Right lobe of liver (tissue), 6 donors: ENCODE measurements at regions not wholly inside any gene's neighbourhood (a gene's known extent, or its start where the extent isn't known, plus 50 kb on each side); places are given as distances from the start of the nearest gene placed in this dataset.
"Not testable (repeated sequence)": the region's sequence is repeated elsewhere in the genome, so short reads cannot be mapped to it uniquely, and the experiment has no call there.

Experiments used
- ATAC-seq, 4 donors: fragments of 200-7000 bp; cut with Tn5 transposase; one replicate each; pipeline ENCODE4 v1.9.1; 2020; ENCODE audit warnings: mild to moderate bottlenecking in 4 of 4, moderate library complexity in 4 of 4
- DNase-seq, 3 donors: peaks; one replicate each; pipeline ENCODE4 v3.0.0-alpha.2; 2020
- H3K27ac ChIP-seq, 3 donors: fragments of 200-600 bp; one replicate each; pipeline ENCODE4 v1.8.0; 2022
- H3K27me3 ChIP-seq, 2 donors: fragments of 200-600 bp; one replicate each; pipeline ENCODE4 v1.8.0; 2022
- H3K36me3 ChIP-seq, 4 donors: fragments of 200-600 bp; sonication (generic) in 1 of 4; one replicate each; pipeline versions ENCODE4 v1.5.1 to v1.8.0; 2017 to 2022; ENCODE audit warnings: control low read depth in 1 of 4
- H3K4me1 ChIP-seq, 4 donors: fragments of 200-600 bp; sonication (generic) in 1 of 4; one replicate each; pipeline versions ENCODE4 v1.5.1 to v1.8.0; 2017 to 2022; ENCODE audit warnings: control low read depth in 1 of 4
- H3K4me3 ChIP-seq, 3 donors: fragments of 200-600 bp; one replicate each; pipeline ENCODE4 v1.8.0; 2022
- H3K9me3 ChIP-seq, 4 donors: fragments of 200-600 bp; sonication (generic) in 1 of 4; one replicate each; pipeline versions ENCODE4 v1.5.1 to v1.8.0; 2017 to 2022; ENCODE audit warnings: control low read depth in 1 of 4
- CTCF ChIP-seq, 4 donors: fragments of 200-600 bp in 3 of 4; fragments of 450-650 bp in 1 of 4; IDR thresholded peaks; one replicate each; pipeline versions ENCODE4 v1.5.1 to v1.8.0; 2016 to 2022; ENCODE audit warnings: antibody characterized with exemption in 4 of 4, mild to moderate bottlenecking in 2 of 4
- POLR2A ChIP-seq: fragments of 450-650 bp; IDR thresholded peaks from one replicate; pipeline ENCODE4 v1.6.1; 2017; ENCODE audit warnings: antibody characterized with exemption, mild to moderate bottlenecking
- WGBS: methylation state at CpG from one replicate; pipeline ENCODE4 v1.1.6; 2018; ENCODE audit warnings: low coverage, low lambda C conversion rate; ENCODE audit not compliant: insufficient coverage; ENCODE audit errors: missing lambda C conversion rate; 5-methylcytosine and 5-hydroxymethylcytosine counted together
- intact Hi-C, 2 donors: fragments of 100-400 bp; cut with DNase I; formaldehyde crosslinking; loops; one replicate each; pipeline versions ENCODE4 v1.11.2 to v1.14.1; 2022
- donor health status: DM: no; HTN: yes; CAD: no.
- donor health status: DM: no; HTN: no; CAD: no.
- donor health status: DM: no; HTN: no; CAD: no.
- donor health status: DM: no; HTN: yes; CAD: no.
- donor health status: DM: no; HTN: yes; CAD: no.

- H3K27me3 ChIP-seq = no peaks in the 10 kb centered on the region
- no peak for TF ChIP-seq CTCF (IDR thresholded peaks at IDR 0.05)
- TF ChIP-seq POLR2A = no peak
- H3K4me3 ChIP-seq = no peak overlapping the region
- 62% methylated on average over 2 of the region's 2 CpGs for WGBS
- intact Hi-C loops = no loop called here
- no peak overlapping the region for H3K27ac ChIP-seq
- no peaks in the 10 kb centered on the region for H3K4me1 ChIP-seq
- no peaks in the 10 kb centered on the region for H3K9me3 ChIP-seq
- DNase-seq (no peak), ATAC-seq (no peak)
- H3K36me3 ChIP-seq = no peaks in the 10 kb centered on the region
Measured at GRCh38 chr2:105478670-105479069, 79.8 kb upstream of the FHL2 start.

- H3K36me3 ChIP-seq, H3K4me3 ChIP-seq, H3K27ac ChIP-seq, H3K27me3 ChIP-seq, ATAC-seq, H3K9me3 ChIP-seq, H3K4me1 ChIP-seq, DNase-seq, intact Hi-C loops: not testable (repeated sequence)
- 98% methylated on average over 8 of the region's 10 CpGs for WGBS
Measured at GRCh38 chr2:105477050-105477620, 78.3 kb upstream of the FHL2 start.

- Histone ChIP-seq H3K36me3 (no peaks in the 10 kb centered on the region), H3K27ac (no peak overlapping the region), H3K9me3 (no peaks in the 10 kb centered on the region), H3K27me3 (no peaks in the 10 kb centered on the region), H3K4me1 (no peaks in the 10 kb centered on the region), H3K4me3 (no peak overlapping the region)
- DNase-seq = no peak
- no peak for ATAC-seq
- intact Hi-C loops = no loop called here
- TF ChIP-seq CTCF (IDR thresholded peaks at IDR 0.05) (no peak), POLR2A (no peak)
- 82% methylated on average over 5 of the region's 5 CpGs for WGBS
Measured at GRCh38 chr2:105473011-105473410, 74.2 kb upstream of the FHL2 start.

GRCh38 chr2:105470979-105471378 is 72.1 kb upstream of the FHL2 start:
- no peaks in the 10 kb centered on the region for H3K4me1 ChIP-seq
- intact Hi-C loops = no loop called here
- ATAC-seq (no peak), DNase-seq (no peak)
- no peak overlapping the region for H3K4me3 ChIP-seq
- WGBS = 61% methylated on average over 5 of the region's 5 CpGs
- H3K9me3 ChIP-seq = no peaks in the 10 kb centered on the region
- H3K27ac ChIP-seq = no peak overlapping the region
- no peak for TF ChIP-seq POLR2A
- TF ChIP-seq CTCF (IDR thresholded peaks at IDR 0.05) = no peak
- no peaks in the 10 kb centered on the region for H3K36me3 ChIP-seq
- H3K27me3 ChIP-seq = no peaks in the 10 kb centered on the region

GRCh38 chr2:105469781-105470180 is 70.9 kb upstream of the FHL2 start:
- Histone ChIP-seq H3K4me3 (no peak overlapping the region), H3K36me3 (no peaks in the 10 kb centered on the region), H3K27me3 (no peaks in the 10 kb centered on the region), H3K9me3 (no peaks in the 10 kb centered on the region), H3K27ac (no peak overlapping the region), H3K4me1 (no peaks in the 10 kb centered on the region)
- ATAC-seq = no peak
- intact Hi-C loops = no loop called here
- WGBS = no CpG with 5 or more reads among the region's 8 CpGs
- no peak for TF ChIP-seq CTCF (IDR thresholded peaks at IDR 0.05)
- TF ChIP-seq POLR2A = no peak
- no peak for DNase-seq
